ENCODE measurements at regions not wholly inside any gene's neighbourhood (a gene's known extent, or its start where the extent isn't known, plus 50 kb on each side); places are given as distances from the start of the nearest gene placed in this dataset.

DNA sequence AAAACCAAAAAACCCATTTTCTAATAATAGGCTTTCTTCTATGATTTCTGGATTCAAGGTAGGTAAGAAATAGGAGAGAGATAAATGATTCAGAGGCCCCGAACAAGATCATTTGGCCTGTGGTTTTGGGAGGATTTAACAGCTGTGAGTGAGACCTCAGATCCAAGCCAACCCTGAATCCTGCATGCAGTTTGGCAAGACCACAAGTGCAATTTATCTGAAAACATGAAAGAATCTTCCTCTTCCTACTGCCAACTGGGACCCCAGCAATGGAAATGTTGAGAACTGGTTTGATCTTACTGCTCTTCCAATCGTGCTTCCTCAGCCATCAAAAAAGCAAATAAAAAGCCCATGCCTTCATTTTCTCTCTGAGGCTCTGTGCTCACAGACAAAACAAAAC is 519.7 kb upstream of the TBX3 start:
- DNase-seq, result no peak

DNA sequence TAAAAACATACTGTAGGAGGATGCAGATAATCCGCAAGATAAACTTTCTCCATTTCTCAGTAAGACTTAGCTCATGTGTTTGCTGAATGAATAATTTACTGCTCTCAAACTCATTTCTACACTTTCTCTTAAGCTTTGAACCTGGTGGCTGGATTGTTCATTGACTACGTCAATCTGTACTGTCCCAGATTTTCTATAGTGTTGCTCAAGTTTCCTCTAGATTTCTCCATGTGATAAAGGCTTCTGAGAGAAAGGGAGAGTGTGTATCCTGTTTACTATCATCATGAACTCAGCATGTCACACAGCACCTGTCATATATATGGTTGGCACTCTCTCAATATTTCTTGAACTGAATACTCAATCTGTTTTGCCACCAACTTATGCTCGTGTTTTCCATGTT is 518.0 kb upstream of the TBX3 start:
- DNase-seq, result no peak

DNA sequence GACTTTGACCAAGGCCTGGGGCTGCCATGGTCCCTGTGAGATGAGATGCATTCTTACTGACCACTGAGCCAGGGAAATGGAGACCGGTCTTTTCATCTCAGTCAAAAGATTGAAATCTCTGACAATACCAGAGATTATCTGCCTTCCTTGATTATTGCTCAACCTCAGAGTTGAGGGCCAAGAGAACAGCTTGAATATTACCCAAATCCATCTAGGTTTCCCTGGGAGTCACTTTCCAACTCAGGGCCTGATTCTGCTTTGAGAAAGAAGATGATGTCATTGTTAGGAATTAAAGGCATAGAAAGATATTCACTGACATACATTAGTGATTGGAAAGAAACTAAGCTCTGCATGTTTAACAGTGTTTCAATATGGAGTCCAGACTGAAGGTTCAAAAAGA is 515.9 kb upstream of the TBX3 start:
- DNase-seq, result no peak

DNA sequence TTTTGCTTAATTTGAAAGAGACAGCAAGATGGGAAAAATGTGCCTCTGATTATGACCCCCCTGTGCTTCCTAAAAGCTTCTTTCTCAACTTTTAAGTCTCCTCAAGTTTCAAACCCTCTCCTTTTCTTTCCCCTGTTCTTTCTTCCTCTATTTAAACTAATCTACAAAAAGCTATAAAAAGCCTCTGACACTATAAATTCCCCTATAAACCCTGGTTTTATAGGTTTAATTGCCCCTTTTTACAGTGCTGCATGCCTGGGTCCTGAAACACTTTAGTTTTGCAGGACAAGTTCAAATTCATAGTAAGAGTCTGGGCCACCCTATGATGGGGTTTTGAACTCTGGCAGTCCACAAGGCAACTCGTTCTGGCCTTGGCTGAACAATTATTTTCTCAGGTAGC is 510.9 kb upstream of the TBX3 start:
- DNase-seq, result no peak

DNA sequence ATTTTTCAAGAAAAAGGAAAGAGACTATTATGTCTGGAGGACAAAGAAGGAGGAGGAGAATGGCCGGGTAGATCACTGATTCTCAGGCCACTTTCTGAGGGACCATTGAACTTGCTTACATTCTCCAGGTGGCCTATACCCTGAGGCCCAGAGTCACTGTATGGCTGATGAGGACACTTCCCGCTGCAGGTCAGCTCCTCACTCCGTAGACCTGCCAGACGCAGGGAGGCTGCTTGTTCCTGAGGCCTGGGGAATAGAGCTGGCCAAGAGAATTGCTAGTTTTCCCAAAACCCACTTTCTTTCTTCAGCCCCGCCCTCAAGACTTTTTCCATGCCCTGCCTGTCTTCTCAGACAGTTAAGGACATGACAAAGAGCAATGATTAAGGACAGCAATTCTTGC is 510.5 kb upstream of the TBX3 start:
- no peak for DNase-seq

DNA sequence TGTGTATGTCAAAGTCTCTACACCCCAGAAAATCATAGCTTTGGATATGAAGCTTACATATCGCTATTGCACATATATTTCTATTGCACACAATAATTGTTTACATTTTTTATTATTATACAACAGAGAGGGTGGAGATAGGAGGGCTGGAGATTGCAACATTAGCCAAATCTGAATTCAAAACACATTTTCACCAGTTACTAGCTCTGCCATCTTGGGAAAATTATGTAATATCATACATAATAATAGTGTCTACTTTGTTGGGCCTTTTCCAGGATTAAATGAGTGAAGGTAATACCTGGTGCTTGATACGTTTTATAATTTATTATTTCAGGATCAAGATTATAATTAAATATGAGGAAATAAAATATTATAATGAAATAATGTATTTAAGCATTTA is 507.4 kb upstream of the TBX3 start:
- no peak for DNase-seq

DNA sequence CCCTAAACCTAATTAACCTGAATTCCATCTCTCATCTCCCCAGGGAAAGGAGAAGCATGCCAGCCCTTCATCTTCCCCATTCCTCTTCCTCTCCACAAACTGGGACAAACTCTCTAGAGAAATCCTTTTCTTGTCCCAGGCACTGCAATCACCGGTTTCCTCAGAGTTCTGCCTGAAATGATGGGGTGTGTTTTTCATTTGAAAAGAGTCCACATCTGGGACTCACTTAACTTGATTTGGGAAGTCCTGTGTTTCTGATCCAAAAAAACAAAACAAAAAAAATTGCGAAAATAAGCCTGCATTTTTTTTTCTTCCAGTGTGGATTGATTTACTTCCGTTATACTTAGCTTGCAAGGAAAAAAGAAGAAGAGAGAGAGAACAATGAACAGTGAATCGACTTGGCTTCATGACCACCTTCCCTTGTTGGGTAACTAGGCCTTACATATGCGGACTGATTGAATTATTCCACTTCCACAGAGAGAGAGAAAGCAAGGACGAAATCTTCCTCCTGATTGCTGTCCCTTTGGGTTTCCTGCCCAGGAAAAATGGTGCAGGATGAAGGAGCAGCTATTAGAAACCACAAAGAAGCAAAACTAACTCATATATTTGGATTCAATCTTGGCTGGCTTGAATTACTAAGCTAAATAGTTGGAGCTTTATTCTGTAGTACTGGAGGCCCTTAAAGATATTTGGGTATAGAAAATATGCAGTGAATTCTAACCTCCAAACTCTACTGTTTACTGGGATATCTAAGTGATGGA is 506.2 kb upstream of the TBX3 start:
- DNase-seq, result no peak

DNA sequence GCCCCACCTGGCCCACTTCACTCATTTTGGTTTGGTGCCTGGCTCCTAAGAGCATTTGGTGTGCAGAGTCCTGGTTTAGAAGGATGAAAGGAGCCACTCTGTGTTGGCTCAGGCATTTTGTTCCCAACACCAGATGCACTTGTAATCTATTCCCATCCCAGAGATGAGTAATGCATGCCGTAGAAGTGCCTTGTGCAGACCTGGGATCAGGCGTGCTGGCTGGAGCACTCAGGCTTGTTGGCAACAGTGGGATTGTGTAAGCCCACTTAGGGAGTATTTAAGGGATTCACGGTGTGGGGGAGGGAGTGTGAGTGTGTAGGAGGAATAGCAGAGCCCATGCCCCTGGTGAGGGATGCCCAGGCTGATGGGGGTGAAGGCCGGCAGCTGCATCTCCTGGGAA is 501.5 kb upstream of the TBX3 start:
- DNase-seq, result no peak

DNA sequence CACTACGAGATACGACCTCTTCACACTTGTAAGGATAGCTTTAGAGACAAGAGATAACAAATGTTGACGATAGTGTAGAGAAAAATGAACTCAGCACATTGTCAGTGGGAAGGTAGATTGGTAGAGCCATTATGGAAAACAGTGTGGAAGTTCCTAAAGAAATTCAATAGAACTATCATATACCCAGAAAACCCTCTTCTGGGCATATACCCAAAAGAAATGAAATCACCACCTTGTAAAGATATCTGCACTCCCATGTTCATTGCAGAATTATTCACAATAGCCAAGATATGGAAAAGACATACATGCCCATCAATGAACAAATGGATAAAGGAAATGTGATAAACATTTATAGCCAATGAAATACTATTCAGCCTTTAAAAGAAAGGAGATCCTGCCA is 499.8 kb upstream of the TBX3 start:
- no peak for DNase-seq

DNA sequence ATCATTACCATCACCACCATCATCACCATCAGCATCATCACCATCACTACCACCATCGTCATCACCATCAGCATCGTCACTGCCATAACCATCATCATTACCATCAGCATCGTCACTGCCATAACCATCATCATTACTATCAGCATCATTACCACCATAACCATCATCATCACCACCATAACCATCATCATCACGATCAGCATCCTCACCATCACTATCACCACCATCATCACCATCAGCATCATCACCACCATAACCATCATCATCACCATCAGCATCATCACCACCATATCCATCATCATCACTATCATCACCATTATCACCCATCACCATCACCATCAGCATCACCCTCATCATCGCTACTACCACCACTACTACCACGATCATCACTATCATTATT is 493.9 kb upstream of the TBX3 start:
- no peak for DNase-seq

DNA sequence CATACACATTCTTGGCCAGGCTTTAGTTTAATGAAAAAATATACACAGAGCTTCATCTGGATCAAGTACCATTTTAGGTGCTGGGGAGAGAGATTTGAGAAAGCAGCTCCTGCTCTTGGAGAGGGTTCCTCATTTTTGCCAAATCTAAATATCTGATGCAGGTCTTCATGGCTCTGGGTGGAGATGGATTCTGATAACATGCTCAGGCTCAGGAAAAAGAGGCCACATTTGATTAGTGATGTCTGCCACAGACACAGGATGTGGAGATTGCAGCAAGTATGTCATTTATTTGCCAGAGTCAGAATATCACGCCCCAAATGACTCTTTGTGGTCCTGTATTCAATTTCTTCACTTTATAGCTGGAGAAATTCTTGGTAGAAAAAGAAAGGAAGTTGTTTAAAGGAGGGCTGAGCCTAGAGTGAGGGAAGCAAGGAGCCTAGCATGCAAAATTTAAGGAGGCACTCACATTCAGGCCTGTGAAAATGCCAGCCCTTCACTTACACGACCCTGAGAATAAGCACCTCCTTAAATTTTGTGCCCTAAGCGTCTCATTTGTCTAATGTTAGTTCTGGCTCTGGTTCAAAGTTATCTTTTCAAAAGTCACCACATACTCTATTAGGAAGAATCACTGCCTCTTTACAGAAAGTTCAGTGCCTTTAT is 492.9 kb upstream of the TBX3 start:
- no peak for DNase-seq

DNA sequence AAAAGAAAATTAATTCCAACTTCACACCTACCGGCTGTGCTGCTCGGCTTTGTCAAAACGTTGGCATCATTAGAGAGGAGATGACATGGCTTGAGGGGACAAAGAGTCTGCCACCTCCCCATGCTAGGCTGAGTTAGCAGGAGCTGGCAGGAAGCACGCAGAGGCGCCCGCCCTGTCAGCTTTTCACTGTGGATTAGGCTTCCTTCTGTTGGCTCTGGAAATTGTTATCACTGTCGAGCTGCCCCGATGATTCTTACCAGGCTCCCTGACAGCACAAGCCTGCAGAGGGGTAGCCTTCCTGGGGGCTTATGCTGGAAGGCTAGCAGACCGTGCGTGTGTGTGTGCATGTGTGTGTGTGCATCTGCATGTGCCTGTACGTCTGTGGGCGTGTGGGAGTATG is 490.9 kb upstream of the TBX3 start:
- DNase-seq, result no peak

DNA sequence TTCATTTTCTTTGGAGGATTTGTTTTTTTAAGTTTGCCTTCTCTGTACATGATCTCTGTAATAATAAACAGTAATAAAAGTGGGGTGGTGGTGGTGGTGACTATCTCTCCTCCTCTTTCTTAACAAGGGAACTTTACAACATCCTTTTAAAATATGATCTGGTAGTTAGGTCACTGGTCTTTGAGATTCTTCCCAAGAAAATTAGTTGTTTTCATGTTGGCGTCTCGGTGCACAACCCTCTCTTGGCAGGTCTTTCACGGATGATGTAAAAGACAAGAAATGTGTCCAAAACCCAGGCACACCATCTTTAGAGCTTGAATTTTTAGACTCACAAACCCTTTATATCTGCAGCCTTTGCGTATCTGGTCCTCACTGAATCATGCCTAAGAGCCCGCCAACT is 488.5 kb upstream of the TBX3 start:
- DNase-seq, result no peak

DNA sequence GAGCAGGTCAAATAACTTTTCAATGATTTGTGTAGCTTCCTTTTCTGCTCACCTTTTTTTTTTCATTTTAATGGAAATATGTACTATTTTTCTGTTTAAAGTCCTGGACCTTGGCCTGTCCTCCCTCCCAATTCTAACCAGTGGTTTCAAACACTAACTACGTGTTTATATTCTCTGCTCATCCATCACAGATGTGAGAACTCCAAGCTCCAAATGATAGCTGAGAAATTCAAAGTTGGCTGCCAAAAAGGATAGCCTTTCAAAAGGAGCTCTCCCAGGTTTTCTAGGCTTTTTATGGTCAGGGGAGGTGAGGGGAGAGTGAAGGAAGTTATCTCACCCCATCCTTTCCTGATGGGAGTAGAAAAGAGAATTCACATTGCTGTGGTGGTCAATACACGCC is 486.0 kb upstream of the TBX3 start:
- DNase-seq, result no peak

DNA sequence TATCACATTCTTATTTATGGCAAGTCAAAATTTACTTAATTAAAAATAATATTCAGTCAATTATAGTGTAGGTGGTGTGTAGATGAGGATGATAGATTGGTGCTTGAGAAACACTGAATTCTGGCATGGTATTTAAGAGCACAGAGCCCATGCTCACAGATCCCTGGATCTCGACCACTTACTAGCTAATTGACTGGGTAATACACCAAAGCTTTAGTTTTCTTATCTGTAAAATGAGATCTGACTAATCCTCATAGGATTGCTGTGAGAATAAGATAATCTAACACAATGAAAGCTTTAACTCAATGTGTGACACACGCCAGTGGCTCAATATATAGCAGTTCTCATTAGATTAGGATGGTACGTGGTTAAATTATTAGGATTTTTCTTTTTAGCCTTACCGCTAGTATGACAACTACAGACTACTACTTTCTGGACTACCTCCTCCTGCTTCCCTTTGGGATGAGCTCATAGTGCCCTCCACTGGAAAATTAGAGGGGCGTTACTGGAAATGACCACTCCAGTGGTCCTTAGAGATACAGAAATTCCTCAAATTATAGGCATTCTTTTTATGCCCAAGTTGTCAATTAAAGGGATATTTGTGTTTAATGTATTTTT is 482.8 kb upstream of the TBX3 start:
- DNase-seq, result no peak

DNA sequence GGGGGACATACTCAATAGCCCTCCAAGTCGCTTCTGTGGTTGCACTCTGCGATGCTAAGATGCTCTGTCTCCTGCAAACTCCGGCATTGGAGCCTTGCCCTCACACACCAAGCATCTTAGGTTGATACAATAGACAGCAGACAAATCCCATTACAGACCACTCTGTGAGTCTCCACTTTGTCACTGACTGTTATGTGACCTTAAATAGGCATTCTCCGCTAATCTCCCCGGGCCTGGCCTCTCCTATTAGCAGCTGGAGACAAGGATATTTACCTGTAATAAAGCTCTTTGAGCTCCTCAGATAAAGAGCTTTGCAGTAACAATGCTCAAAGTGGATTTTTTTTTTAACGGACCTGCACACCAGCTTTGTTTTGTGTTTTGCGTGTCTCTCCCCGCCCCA is 479.7 kb upstream of the TBX3 start:
- DNase-seq, result no peak

DNA sequence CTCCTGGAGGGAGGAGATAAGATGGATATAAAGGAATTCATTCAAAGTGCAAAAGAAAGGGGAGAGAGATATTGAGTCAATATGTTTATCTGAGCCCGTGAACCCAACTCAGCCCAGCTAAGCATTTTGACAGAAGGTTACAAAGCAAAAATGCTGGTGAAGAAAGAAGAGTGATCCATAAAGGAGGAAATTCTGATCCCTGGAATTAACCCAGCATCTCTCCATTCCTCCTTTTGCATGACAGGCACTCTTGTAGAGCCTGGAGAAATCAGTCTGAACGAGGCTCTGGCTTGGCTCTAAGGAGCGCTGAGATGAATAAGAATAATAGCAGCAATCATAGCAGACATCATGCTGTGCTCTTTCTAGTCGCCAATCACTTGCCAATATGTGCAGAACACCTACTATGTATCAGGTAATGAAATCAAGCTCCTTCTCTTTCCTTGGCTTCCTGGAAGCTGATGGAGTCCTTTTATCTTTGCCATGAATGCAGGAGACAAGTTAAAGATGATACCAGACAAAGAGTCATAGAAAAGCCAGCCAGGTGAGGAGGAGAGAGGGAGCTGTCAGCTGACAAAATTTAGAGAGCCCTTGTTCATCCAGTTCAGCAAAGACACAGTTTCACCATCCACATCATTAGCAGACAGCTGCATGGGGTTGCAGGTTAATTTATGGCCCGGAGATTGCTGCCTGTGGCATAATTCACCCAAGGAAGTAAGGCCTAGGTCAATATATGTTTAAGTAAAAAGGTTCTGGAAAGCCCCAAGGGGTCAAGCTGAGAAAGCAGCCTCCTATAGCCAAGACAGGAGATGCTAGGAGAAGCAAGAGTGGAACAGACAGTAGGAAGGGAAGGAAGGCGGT is 476.5 kb upstream of the TBX3 start:
- DNase-seq, result peak; percentile 33

DNA sequence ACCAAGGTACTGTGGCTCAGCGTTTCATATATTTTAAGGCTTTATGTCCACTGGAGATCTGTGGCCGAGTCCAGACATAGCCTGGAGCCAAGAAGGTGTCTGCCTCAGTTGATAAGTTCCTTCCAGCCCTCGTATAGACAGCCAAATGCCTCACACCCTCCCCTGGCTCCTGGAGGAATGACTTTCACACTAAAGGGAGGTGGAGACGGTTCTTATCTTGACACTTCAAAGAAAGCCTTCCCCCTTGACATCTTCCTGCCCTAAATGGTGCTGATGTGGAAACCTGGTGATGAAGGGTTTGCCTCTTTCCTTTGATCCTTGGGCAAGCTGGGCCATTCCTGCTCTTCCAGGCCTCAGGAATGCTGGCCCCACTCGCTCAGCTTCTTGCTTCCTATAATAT is 474.8 kb upstream of the TBX3 start:
- DNase-seq, result no peak

DNA sequence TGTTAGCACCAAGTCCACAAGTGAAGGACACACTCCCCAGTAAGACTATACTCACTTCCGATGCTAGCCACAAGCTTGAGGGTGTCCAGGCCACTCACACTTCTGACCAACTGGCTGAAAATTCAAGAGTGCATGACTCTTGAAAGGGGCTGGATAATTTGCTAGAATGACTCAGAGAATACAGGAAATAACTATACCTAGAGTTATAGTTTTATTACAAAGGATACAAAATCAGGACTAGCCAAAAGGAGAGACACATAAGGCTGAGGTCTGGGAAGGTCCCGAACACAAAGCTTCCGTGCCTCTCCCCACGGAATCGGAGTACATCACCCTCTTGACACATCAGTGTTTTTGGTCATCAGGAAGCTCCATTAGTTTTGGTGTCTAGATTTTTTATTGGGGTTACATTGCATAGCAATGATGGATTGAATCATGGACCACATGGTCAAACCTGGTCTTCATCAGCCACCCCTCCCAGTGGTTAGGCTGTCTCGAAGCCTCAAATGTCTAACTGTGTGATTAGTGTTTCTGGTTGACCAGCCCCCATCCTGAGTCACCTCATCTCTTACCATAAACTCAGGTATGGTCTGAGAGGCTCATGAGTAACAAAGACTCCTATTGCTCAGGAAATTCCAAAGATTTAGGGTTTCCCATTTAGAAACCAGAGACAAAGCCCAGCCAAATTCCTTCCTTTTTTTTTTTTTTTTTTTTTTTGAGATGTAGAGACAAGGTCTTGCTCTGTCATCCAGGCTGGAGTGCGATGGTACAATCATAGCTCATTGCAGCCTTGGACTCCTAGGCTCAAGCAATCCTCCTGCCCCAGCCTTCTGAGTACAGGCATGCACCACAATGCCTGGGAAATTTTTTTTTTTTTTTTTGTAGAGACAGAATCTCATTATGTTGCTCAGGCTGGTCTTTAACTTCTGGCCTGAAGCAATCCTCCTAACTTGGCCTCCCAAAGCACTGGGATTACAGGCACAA is 472.0 kb upstream of the TBX3 start:
- no peak for DNase-seq

DNA sequence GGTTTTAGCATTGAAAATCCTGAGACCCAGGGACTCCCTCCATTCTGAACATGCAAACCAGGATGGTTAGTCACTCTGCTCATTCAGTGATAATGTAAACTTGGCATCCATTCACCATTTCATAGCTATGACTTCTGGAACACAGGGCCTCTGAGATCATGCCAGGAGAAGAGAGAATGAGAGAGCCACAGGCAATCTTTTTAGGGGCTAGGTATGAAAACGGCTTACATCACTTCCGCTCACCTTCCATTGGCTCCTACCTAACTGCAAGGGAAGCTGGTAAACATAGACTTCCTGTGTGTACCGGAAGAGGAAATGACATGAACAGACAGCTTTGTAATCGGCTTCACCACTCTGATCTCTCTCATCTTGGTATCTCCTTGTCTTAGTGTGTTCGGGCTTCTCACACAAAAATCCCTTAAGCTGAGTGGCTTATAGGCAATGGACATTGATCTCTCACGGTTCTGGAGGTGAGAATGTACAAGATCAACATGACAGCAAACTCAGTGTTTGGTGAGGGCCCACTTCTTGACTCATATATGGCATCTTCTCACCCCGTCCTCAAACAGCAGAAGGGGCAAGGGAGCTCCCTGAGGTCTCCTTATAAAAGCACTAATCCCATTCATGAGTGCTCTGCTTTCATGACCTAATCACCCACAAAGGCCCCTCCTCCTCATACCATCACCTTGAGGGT is 465.9 kb upstream of the TBX3 start:
- no peak for DNase-seq

DNA sequence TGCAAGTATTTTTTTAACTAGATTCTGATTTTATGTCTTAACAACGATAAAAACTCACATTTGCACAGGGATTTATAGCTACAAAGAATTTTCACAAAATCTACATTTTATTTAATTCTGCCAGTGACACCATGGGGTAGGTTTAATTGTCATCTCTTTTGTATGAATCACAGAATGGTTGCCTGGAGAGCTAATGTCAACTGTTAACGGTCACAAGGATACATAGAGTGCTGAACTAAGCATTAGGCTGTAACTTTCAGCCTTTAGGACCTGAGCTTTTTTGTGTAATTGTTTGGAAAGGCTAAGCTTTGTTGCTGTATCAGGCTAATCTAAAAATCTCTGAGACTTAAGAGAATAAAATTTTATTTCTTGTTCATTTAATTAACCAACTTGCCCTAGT is 465.3 kb upstream of the TBX3 start:
- DNase-seq, result no peak

DNA sequence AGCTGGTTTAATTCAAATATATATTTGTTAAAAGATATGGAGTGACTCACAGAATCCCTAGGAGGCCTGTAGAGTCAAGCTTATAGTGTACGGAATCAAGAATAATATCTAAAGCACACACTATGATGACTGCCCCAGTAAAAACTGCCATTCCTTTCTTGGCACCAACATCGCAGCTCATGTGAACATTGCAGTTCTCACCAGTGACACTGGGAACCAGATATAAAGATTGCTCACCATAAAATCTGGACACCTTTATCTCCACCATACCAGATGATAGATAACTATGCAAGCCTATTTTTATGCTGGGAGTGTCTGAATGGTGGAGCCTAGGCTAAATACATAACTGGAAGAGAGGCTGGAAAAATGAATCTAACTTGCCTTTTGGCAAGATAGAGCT is 463.9 kb upstream of the TBX3 start:
- DNase-seq, result no peak

Measured in SHP77 treated with DMSO at 0.1 percent for 48 hours (cell line).